Frontal cortex (tissue), 3 donors: ENCODE measurements at regions not wholly inside any gene's neighbourhood (a gene's known extent, or its start where the extent isn't known, plus 50 kb on each side); places are given as distances from the start of the nearest gene placed in this dataset.
A peak's percentile ranks its signal among the peaks of the same experiment; 100 is the strongest.
"Not testable (repeated sequence)": the region's sequence is repeated elsewhere in the genome, so short reads cannot be mapped to it uniquely, and the experiment has no call there.

Source experiments
- DNase-seq, 2 donors: peaks; one replicate each; pipeline ENCODE4 v3.0.0; 2012; ENCODE audit warnings: low spot score in 2 of 2
- FAIRE-seq: peaks from 2 replicates; lab custom pipeline; 2012; peaks lifted over from hg19 to GRCh38; lab: Jason Lieb, UNC
- donor health status: control.
- donor health status: control.
- donor health status: control.

DNA sequence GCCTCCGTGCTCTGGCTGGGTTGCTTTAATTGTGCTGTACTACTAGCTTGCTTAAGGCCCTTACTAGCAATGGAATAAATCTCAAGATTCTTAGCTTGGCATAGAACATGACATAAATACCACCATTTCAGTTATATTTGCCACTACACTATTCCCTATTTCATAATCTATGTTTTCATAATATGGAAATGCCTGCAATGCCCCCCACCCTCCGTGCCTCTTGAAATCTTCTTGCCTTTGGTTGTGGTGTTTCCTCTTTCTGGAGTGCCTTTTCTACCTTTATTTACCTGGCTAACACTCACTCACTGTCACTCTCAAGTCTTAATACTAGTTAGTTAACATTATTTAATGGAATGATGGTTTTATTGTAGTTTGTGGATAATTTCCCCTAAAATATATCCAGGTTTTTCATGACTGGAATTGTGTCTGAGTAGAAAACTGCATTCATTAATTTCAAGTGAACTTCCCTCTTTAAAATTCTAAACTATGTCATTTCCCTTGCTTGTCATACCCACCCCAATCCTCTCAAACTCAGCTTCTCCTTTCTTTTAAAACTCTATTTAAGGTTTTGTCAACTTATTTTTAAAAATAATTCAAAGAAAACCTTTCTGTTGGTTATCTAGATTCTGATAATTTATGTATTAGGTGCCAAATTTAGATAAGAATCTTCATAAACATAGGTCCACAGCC lies 521.7 kb upstream of the DAB2 start:
- FAIRE-seq (no peak), DNase-seq (no peak)

DNA sequence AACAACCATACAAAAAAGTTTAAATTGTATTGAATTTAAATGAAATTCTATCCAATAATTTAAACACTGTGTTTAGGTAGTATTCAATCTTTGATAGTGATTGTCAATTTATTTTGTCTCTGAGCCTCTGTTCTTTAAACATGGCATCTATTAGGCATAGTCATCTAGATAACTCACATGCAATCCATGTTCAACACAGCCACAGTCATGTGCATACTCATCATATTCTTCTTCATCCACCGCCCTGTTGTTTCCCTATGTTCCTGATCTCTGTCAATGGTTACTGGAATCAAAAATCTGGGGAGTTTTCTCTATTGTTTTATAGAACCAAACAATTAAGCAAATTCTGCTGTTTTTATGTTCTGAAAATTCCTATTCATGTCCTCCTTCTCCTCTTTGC lies 521.1 kb upstream of the DAB2 start:
- FAIRE-seq (no peak), DNase-seq (no peak)

DNA sequence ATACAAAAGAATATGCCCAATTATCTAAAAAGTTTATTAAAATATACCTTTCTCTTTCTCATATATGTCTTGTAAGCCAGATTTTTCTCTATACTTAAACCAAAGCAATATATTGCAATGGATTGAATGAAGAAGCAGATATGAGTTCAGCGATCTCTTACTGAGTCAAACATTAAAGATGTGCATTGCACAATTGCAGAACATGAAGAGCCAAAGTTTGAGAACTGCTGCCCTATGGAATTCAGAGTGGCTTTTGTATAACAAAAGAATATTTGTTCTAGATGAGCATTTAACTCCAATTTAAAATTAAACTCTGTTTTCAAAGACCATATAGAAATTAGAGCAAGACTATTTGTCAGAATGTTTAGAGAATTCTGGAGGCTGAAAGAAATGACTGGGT lies 519.0 kb upstream of the DAB2 start:
- no peak for DNase-seq
- FAIRE-seq = no peak

DNA sequence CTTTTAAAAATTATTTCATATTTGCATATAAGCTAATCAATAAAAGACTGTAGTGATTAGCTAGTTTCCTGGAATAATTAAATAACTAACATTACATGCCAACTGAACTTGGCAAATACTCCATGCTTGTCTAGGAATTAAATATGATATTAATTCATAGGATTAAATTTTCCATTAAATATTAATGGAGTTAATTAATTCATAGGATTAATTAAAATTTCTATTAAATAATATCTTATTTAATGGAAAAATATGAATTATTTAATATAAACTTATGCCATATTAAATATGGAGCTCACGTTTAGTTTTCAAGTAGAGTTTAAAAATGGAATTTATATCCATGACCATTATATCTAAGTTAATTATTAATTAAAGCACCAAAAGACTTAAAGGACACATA lies 517.8 kb upstream of the DAB2 start:
- FAIRE-seq = peak; percentile 88
- no peak for DNase-seq

DNA sequence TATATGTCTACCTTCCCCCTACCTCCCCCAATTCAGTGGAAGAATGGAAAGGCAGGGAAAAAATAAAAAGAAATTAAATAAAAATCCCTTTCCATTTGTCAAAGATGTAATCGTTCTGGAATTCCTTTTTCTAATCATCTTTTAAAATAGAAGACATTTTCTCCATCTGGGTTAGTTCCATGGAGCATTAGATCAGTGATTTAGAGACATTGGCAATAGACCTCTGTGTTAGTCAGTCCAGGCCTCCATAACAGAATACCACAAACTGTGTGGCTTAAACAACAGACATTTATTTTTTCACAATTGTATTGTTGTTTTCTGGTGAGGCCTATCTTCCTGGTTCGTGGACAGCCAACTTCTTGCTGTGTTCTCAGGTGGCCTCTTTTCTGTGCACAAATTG lies 516.6 kb upstream of the DAB2 start:
- no peak for FAIRE-seq

DNA sequence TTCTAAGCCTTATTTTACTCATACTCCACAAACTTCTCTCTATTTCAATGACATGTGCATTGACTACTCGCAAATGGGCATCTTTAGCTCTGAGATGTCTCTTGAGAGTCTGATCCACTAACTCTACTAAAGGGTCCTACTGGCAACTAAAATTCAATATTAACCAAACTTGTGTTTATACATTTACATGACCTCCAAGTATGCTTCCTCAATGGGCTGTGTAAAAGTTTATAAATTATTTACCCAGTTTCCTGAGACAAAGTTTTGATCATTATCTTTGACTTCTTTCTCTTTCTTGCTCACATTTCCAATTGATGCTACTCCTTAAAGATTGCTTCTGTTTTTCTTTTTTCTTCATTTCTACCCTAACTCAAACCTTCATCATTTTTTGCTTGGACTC lies 510.1 kb upstream of the DAB2 start:
- no peak for FAIRE-seq
- no peak for DNase-seq

More for the DNA sequence above, 516.6 kb upstream of the DAB2 start:
- no peak for DNase-seq

DNA sequence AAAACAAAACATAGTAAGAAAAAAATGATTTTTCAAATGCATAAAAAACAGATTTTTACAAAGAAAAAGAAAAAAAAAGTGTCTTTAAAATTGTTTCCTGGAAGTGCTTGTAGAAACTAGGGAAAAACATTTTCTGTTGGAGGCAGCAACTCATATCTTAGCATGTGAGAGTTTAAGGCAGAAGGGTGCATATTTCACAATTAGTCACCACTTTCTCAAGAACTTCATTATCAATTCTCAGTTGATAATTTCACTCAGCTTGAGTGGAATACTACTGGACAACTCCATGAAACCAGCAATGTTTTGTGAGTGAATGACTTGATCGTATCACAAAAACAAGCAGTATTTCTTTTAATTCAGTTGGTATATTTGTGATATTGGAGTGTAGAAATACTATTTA lies 508.3 kb upstream of the DAB2 start:
- no peak for FAIRE-seq

DNA sequence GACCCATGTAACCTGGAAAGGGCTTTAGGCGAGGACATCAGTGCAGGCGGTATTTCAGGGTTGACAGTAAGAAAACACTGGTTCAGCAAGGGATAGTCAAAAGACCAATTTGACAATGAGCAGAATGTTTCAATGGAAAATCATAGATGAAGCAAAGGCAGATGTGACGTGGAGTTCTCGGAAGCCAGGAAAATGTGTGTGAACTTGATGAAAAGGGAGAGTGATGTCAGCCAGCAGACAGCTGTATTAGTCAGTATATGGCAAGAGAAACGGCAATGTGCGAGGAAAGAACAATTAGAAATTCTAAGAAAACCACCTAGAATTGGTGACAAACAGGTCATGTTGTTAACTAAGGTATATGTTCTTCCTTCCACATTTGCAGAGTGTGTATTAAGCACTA lies 503.9 kb upstream of the DAB2 start:
- FAIRE-seq (no peak), DNase-seq (no peak)

More for the DNA sequence above, 508.3 kb upstream of the DAB2 start:
- DNase-seq = no peak

DNA sequence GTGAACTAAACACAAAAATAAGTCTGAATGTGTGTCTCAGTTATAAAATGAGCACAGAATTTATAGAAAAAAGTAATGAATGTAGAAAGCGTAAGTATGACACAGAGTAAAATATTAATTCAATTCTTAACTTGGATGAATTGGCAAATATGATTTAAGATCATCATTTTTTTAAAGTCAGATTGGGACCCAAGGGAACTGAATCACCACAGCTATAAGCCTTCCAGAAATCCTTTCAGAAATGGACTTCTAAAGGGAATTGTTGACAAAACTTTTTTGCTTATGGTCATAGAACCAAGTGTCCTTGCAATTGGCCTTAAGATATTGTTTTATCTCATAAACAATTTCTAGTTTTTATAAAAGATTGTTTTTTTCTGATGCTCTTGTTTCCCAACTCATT lies 495.1 kb upstream of the DAB2 start:
- no peak for DNase-seq
- no peak for FAIRE-seq

DNA sequence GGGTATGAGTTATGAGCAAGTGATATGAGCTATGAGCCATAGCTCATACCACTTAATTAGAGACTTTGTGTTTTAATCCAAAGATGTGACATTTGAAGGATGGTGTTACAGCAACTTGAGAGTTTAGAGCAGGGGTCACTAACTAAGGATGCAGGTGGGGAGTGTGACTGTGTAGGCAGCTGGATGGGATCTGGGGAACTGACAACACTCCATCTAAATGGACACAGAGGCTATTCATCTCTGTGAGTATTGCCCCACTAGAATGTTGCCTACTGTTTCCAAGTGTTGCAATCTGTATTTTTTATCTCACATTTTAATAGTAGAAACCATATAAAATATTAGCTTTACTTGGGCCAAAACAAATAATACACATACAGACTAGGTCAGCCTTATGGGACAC lies 488.1 kb upstream of the DAB2 start:
- no peak for FAIRE-seq

DNA sequence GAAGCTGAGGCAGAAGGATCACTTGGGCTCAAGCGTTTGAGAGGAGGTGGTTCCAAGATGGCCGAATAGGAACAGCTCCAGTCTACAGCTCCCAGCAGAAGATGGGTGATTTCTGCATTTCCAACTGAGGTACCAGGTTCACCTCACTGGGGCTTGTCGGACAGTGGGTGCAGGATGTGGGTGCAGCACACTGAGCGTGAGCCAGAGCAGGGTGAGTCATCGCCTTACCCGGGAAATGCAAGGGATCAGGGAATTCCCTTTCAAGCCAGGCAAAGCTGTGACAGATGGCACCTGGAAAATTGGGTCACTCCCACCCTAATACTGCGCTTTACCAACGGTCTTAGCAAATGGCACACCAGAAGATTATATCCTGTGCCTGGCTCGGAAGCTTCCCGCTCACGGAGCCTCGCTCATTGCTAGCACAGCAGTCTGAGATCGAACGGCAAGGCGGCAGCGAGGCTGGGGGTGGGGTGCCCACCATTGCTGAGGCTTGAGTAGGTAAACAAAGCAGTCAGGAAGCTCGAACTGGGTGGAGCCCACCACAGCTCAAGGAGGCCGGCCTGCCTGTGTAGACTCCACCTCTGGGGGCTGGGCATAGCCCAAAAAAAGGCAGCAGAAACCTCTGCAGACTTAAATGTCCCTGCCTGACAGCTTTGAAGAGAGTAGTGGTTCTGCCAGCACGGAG lies 482.6 kb upstream of the DAB2 start:
- DNase-seq, FAIRE-seq: not testable (repeated sequence)

More for the DNA sequence above, 488.1 kb upstream of the DAB2 start:
- DNase-seq = no peak

DNA sequence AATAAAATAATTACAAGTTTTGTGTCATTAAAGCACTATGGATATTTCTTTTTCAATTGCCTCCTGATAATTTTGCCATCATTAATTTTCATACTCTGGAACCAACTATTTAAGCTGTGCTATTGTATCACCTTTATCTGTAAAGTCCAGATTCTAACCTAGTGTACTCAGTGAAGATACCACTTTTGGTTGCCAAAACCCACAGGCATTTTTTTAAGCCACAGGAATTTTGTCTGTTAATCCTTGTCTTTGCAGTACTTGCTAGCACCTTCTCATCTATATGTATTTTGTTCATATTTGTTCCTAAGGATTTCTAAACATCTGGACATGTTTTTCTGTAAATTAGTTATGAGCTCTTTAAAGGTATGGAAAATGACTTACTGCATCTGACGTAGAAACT lies 481.4 kb upstream of the DAB2 start:
- no peak for FAIRE-seq

DNA sequence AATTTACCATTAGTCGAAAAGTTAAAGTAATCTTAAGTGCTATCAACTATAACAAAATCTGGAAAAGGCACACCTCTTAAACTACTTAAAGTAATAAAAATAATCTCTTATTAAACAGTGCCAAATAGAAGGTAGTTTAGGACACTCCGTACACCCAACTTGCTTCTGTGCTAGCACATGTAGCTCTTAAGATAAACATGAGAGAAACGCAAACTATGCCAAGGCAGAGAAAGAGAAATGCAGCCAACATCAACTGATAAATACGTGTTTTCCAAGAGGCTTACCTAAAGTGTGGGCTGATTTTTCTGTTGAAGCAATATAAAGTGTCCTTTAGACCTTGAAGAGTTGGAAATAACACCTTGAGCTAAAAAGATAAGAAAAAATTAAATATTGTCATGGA lies 480.6 kb upstream of the DAB2 start:
- no peak for DNase-seq

More for the DNA sequence above, 481.4 kb upstream of the DAB2 start:
- DNase-seq = no peak

DNA sequence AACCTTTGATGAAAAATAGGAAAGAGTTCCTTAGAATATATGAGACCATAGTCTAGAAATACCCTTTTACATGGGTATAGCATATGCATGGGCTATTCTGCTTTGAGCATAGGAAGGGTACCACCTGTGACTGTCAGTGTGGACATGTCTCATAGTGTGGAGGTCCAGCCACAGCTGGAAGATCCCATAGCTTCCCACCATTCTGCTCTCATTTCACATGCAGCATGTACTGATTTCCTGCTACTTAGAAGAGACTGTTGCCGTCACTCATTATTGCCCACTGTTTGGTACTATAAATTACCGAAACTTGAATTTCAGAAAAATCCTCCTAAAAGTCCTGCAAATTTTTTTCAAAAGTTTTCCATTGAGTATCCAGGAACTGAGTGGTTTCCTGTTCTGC lies 477.8 kb upstream of the DAB2 start:
- no peak for DNase-seq
- no peak for FAIRE-seq

More for the DNA sequence above, 480.6 kb upstream of the DAB2 start:
- no peak for FAIRE-seq

DNA sequence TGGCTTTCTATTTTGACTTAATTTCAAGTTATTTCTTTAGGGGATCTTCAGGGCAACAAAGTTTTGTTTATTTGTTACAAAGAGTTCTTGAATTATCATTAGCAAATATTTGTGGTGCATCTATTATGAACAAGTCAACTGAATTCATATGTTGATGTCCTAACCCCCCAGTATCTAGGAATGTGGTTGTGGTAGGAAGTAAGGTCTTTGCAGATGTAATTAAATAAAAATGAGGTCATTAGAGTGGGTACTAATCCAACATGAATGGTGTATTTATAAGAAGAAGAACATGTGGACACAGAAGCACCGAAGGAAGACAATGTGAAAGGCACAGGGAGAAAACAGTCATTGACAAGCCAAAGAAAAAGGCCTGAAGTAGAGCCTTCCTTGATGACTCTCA lies 474.0 kb upstream of the DAB2 start:
- FAIRE-seq = no peak
- DNase-seq = no peak

DNA sequence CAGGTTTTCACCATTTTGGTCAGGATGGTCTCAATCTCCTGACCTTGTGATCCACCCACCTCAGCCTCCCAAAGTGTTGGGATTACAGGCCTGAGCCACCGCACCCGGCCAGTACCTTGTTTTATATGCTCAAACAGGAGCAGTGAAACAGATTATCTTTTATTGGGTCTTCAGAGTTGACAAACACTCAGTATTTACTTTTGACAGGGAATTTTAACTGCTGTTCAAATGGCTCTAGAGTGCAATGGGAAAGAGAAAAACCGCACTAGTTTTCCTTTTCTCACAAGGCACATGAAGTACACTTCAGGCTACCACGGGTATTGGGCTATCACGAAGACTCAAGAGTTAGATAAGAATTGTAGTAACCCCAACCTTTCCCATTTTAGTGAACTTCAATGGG lies 471.9 kb upstream of the DAB2 start:
- no peak for FAIRE-seq

DNA sequence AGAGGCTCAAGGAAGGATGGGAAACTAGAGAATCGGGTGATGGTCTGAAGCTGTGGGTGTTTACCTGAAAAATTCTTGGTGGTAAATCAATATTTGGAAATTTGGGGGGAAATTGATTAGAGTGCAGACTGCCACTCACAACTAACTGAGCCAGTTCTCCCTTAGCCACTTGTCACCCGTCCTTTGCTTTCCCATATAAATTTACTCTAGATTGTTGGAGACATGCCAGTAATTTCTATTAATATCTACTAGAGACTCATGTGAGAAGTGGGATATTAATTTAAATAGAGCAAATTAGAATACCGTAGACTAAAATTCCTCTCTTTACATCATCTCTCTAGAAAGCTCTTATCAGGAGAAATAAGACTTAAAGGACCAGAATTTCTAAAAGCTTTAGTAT lies 471.3 kb upstream of the DAB2 start:
- no peak for DNase-seq
- FAIRE-seq = no peak

More for the DNA sequence above, 471.9 kb upstream of the DAB2 start:
- DNase-seq = no peak

DNA sequence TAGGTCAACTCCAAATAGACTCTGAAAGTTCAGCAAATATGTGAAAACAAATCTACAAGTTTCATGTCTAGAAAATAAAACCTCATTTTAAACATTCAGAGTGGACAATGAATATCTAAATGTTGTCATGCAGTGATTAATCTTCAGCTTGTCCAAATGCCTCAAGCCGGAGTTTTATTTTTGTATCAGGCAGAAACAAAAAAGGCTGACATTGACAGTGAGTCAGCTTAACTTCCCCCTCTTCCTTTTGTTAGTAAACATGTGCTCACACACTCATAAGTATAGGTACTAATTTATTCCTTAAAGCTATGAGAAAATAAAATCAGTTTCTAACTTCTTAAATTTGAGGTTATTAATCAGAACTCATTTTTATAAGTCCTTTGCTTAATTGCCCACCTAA lies 467.9 kb upstream of the DAB2 start:
- FAIRE-seq (no peak), DNase-seq (no peak)

DNA sequence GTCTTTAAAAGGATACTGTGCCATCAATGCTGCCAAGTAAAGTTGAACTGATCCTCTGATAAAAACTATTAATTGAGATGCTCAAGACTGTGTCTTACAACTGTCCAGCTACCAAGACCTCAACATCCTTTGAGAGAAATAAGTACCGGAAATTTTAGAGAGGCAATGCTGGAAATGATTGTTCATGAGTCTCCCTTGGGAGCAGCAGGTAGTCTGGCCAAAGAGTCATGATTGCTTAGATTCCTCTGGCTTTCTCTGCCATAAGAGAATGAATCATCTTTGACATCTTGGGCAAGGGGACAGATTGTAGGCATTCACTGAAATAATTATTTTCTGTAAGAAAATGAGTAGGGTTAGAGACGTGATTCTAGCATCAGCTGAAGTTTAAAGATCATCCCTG lies 466.6 kb upstream of the DAB2 start:
- FAIRE-seq = no peak

DNA sequence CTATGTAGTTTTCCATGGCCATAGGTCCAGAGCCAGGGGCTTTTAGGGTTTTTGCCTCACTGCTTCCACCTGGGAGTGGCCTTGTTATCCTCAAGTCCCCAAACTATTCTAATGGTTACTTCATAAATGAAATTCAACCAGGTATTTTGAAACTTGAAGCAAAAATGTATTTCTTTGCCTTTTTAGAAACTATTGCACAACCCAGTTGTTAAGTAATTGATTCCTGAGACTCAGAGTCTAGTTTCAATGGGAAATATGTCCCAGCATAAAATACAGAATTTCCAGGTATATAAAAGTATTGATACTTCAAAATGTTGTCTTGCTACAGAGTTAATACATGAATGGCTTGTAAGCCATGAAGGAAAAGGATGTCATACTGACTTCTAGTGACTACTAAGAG lies 456.2 kb upstream of the DAB2 start:
- DNase-seq (no peak), FAIRE-seq (no peak)

More for the DNA sequence above, 466.6 kb upstream of the DAB2 start:
- no peak for DNase-seq

DNA sequence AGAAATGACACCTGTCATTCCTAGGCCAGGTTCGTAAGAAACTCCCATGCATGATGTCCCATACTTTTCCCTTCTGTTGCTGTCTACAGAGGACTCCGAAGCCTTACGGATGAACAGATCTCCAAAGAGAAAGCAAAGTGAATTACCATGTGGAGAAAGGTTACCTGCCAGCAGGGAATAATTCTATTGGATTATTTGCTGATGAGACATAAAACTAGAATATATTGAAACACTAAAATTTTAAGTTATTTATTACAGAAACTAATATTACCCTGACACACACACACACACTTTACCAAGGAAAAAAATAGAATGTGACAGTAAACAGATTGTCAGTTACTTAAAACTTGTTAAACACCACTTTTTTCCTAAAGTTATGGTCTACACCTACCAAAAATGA lies 452.7 kb upstream of the DAB2 start:
- FAIRE-seq (no peak), DNase-seq (no peak)

DNA sequence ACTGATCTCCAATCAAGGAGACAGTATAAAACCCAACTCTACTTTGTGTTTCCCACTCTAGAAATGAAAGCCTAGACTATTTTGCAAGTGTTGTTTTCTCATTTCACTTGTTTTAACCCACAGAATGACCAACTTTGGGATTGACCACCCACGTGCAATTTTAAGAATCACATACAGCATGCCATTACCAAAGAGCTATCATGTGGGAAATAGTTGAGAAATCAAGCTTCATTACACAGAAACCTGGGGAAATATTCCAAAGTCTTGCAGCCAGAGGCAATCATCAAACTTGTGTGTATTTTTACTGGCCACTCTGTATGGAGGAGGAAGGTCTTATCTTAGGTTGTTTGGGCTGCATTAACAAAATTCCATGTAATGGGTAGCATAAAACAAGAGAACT lies 451.4 kb upstream of the DAB2 start:
- DNase-seq (no peak), FAIRE-seq (no peak)
